Smooth muscle cell (in vitro differentiated cells): ENCODE measurements at regions not wholly inside any gene's neighbourhood (a gene's known extent, or its start where the extent isn't known, plus 50 kb on each side); places are given as distances from the start of the nearest gene placed in this dataset.

Experiments used
- DNase-seq: peaks from one replicate; lab custom pipeline; 2025; ENCODE audit not compliant: unreplicated experiment; lab: John Stamatoyannopoulos, UW
- H2AFZ ChIP-seq: fragments of 200-600 bp; sonication (generic); 2 replicates; pipeline ENCODE4 v1.6.0; 2016; ENCODE audit warnings: antibody characterized with exemption, low read depth, mild to moderate bottlenecking
- H3F3A ChIP-seq: fragments of 200-600 bp; sonication (generic); 2 replicates; pipeline ENCODE4 v1.6.0; 2017; ENCODE audit warnings: antibody characterized with exemption, low read depth
- H3K27ac ChIP-seq: fragments of 200-600 bp; sonication (generic); 2 replicates; pipeline ENCODE4 v1.5.1; 2016; ENCODE audit warnings: low read depth, mild to moderate bottlenecking
- H3K27me3 ChIP-seq: fragments of 200-600 bp; sonication (generic); 2 replicates; pipeline ENCODE4 v1.6.1; 2016; ENCODE audit warnings: low read depth, mild to moderate bottlenecking
- H3K36me3 ChIP-seq: fragments of 200-600 bp; sonication (generic); 2 replicates; pipeline ENCODE4 v1.5.1; 2016; ENCODE audit warnings: low read depth
- H3K4me1 ChIP-seq: fragments of 200-600 bp; sonication (generic); 2 replicates; pipeline ENCODE4 v1.5.1; 2016; ENCODE audit warnings: low read depth
- H3K4me2 ChIP-seq: fragments of 200-600 bp; sonication (generic); 2 replicates; pipeline ENCODE4 v1.6.0; 2016; ENCODE audit warnings: mild to moderate bottlenecking
- H3K4me3 ChIP-seq: fragments of 200-600 bp; sonication (generic); 2 replicates; pipeline ENCODE4 v1.5.1; 2016; ENCODE audit warnings: mild to moderate bottlenecking
- H3K79me2 ChIP-seq: fragments of 200-600 bp; sonication (generic); 2 replicates; pipeline ENCODE4 v1.6.0; 2016; ENCODE audit warnings: low read depth, mild to moderate bottlenecking
- H3K9ac ChIP-seq: fragments of 200-600 bp; sonication (generic); 2 replicates; pipeline ENCODE4 v1.6.0; 2016; ENCODE audit warnings: low read depth
- H3K9me3 ChIP-seq: fragments of 200-600 bp; sonication (generic); replicated peaks from 2 replicates; pipeline ENCODE4 v1.5.1; 2016; ENCODE audit warnings: low read depth
- H4K20me1 ChIP-seq: fragments of 200-600 bp; sonication (generic); 2 replicates; pipeline ENCODE4 v1.6.0; 2016; ENCODE audit warnings: low read depth
- CTCF ChIP-seq: fragments of 200-600 bp; sonication (generic); IDR thresholded peaks from 2 replicates; pipeline ENCODE4 v1.5.1; 2017; ENCODE audit warnings: borderline replicate concordance, mild to moderate bottlenecking, antibody characterized with exemption; ENCODE audit not compliant: insufficient read depth, poor library complexity, severe bottlenecking
- WGBS: methylation state at CpG from one replicate; pipeline ENCODE4 v1.1.7; 2016; ENCODE audit warnings: low lambda C conversion rate; 5-methylcytosine and 5-hydroxymethylcytosine counted together

GRCh38 chr4:79182209-79182608 lies 143.7 kb downstream of the NAA11 start:
- no peak overlapping the region for H3K4me2 ChIP-seq
- no peak for DNase-seq
- no peak for TF ChIP-seq CTCF
- no peaks in the 10 kb centered on the region for H3K9me3 ChIP-seq
- H3K9ac ChIP-seq: no peak overlapping the region
- H3K4me1 ChIP-seq: no peaks in the 10 kb centered on the region
- no peak overlapping the region for H3K27ac ChIP-seq
- H2AFZ ChIP-seq: no peak overlapping the region
- H3K27me3 ChIP-seq: no peaks in the 10 kb centered on the region
- no peaks in the 10 kb centered on the region for H3F3A ChIP-seq
- H3K4me3 ChIP-seq: no peak overlapping the region
- no peaks in the 10 kb centered on the region for H4K20me1 ChIP-seq
- H3K79me2 ChIP-seq: no peaks in the 10 kb centered on the region
- H3K36me3 ChIP-seq: no peaks in the 10 kb centered on the region
- 91% methylated on average over 3 of the region's 3 CpGs for WGBS

- H3K4me2 ChIP-seq: no peak overlapping the region
- no peak overlapping the region for H3K9ac ChIP-seq
- TF ChIP-seq CTCF: no peak
- 96% methylated on average over 7 of the region's 7 CpGs for WGBS
- H3K9me3 ChIP-seq: no peaks in the 10 kb centered on the region
- DNase-seq: no peak
- H3K27me3 ChIP-seq: no peaks in the 10 kb centered on the region
- H3K79me2 ChIP-seq: no peaks in the 10 kb centered on the region
- H2AFZ ChIP-seq: no peak overlapping the region
- H3K4me1 ChIP-seq: no peaks in the 10 kb centered on the region
- H3K27ac ChIP-seq: no peak overlapping the region
- no peaks in the 10 kb centered on the region for H3K36me3 ChIP-seq
- H3K4me3 ChIP-seq: no peak overlapping the region
- no peaks in the 10 kb centered on the region for H3F3A ChIP-seq
- no peaks in the 10 kb centered on the region for H4K20me1 ChIP-seq
These were observed 144.7 kb downstream of the NAA11 start for GRCh38 chr4:79181190-79181589.

- H2AFZ ChIP-seq: no peak overlapping the region
- H3K4me2 ChIP-seq: no peak overlapping the region
- H3K4me1 ChIP-seq: no peaks in the 10 kb centered on the region
- no peaks in the 10 kb centered on the region for H3K9me3 ChIP-seq
- no peak for DNase-seq
- no peaks in the 10 kb centered on the region for H3K79me2 ChIP-seq
- no peak for TF ChIP-seq CTCF
- no peak overlapping the region for H3K4me3 ChIP-seq
- no peak overlapping the region for H3K9ac ChIP-seq
- H3K27me3 ChIP-seq: no peaks in the 10 kb centered on the region
- no peak overlapping the region for H3K27ac ChIP-seq
- no peaks in the 10 kb centered on the region for H4K20me1 ChIP-seq
- no peaks in the 10 kb centered on the region for H3F3A ChIP-seq
- no peaks in the 10 kb centered on the region for H3K36me3 ChIP-seq
These were observed 147.1 kb downstream of the NAA11 start for GRCh38 chr4:79178760-79179159.

GRCh38 chr4:79177388-79177787 lies 148.5 kb downstream of the NAA11 start:
- Histone ChIP-seq H3K27ac (no peak overlapping the region), H3K27me3 (no peaks in the 10 kb centered on the region), H3K9ac (no peak overlapping the region), H3F3A (no peaks in the 10 kb centered on the region), H3K9me3 (no peaks in the 10 kb centered on the region), H3K79me2 (no peaks in the 10 kb centered on the region), H3K4me3 (no peak overlapping the region), H3K4me1 (no peaks in the 10 kb centered on the region), H3K36me3 (no peaks in the 10 kb centered on the region), H3K4me2 (no peak overlapping the region), H2AFZ (no peak overlapping the region), H4K20me1 (no peaks in the 10 kb centered on the region)
- no peak for DNase-seq
- no peak for TF ChIP-seq CTCF
